ENCODE measurements at regions not wholly inside any gene's neighbourhood (a gene's known extent, or its start where the extent isn't known, plus 50 kb on each side); places are given as distances from the start of the nearest gene placed in this dataset.

- peak; percentile 77 for FAIRE-seq
- no peak for TF ChIP-seq ZNF431 (CRISPR knock-in tag; IDR thresholded peaks at IDR 0.05)
- TF ChIP-seq NFE2 (IDR thresholded peaks at IDR 0.05; ENCODE audit: low read depth), result peak; percentile 50
- TF ChIP-seq CHCHD3 (CRISPR knock-in tag; IDR thresholded peaks at IDR 0.05), result no peak
- no peak for TF ChIP-seq ZNF324 (CRISPR knock-in tag; IDR thresholded peaks at IDR 0.05)
- TF ChIP-seq ZFP30 (CRISPR knock-in tag; IDR thresholded peaks at IDR 0.05; ENCODE audit: borderline replicate concordance), result no peak
- TF ChIP-seq POU5F1 (IDR thresholded peaks at IDR 0.05; ENCODE audit: borderline replicate concordance, low read depth, low read length, partially characterized antibody), result no peak
- no peak for TF ChIP-seq SUPT5H (IDR thresholded peaks at IDR 0.05)
- TF ChIP-seq ARID3B (CRISPR knock-in tag; IDR thresholded peaks at IDR 0.05; ENCODE audit: borderline replicate concordance), result no peak
- no peak for TF ChIP-seq MLLT1 (IDR thresholded peaks at IDR 0.05)
- TF ChIP-seq TAF1 (IDR thresholded peaks at IDR 0.05; ENCODE audit: control insufficient read depth, extremely low read depth, insufficient read depth, low read length, severe bottlenecking), result no peak
- TF ChIP-seq NR2C2 (CRISPR knock-in tag; IDR thresholded peaks at IDR 0.05), result no peak
- TF ChIP-seq NR2C2 (tag; IDR thresholded peaks at IDR 0.05), result peak; percentile 85
- TF ChIP-seq ZKSCAN1 (IDR thresholded peaks at IDR 0.05; ENCODE audit: low read depth, low read length), result no peak
- TF ChIP-seq ZNF277 (CRISPR knock-in tag; IDR thresholded peaks at IDR 0.05; ENCODE audit: borderline replicate concordance), result no peak
- TF ChIP-seq ATF1 (CRISPR knock-in tag; IDR thresholded peaks at IDR 0.05), result no peak
- TF ChIP-seq ATF1 (tag; IDR thresholded peaks at IDR 0.05), result peak; percentile 77
- TF ChIP-seq RAD51 (IDR thresholded peaks at IDR 0.05; ENCODE audit: borderline replicate concordance, low read depth), result peak; percentile 67
These were observed 318.3 kb downstream of the PHKB start for GRCh38 chr16:47779201-47780016.

More at GRCh38 chr16:47779201-47780016, 318.3 kb downstream of the PHKB start:
- no TSS peak for BruUV-seq (replicated peaks)
- no peaks in the 10 kb centered on the region for H3K9me1 ChIP-seq (ENCODE audit: control insufficient read depth, insufficient read depth, low read length)
- DNase-seq (ENCODE audit: extremely low read depth in 1 of 4, low spot score in 3 of 4) (peak in 3 of 4 experiments; percentile 10 to 65 (median 52)), ATAC-seq (peak; percentile 75)
- intact Hi-C loops (cut with micrococcal nuclease), result loop anchor here (10.0 kb wide), 1 partner anchor 55 kb away; no protein-coding TSS in a partner anchor
- peak overlapping the region; percentile 46 for H2AFZ ChIP-seq (ENCODE audit: low read depth, low read length)
- ChIA-PET POLR2A (interaction anchor here (0.6 to 0.9 kb wide), 4 partner anchors 9 to 1309 kb away, joined by 3 read pairs; no protein-coding TSS in a partner anchor), CTCF (ENCODE audit: low intra/inter-chr PET ratio) (interaction anchor here (0.5 kb wide), 1 partner anchor 787 kb away, joined by 5 read pairs; no protein-coding TSS in a partner anchor)
- no peaks in the 10 kb centered on the region for H3K9me3 ChIP-seq (replicated peaks; ENCODE audit: control insufficient read depth, insufficient read depth, low read depth, low read length)
- no peaks in the 10 kb centered on the region for H3K79me2 ChIP-seq (ENCODE audit: control insufficient read depth, insufficient read depth, low read length)
- H4K20me1 ChIP-seq (replicated peaks; ENCODE audit: control insufficient read depth, insufficient read depth, low read length), result no peaks in the 10 kb centered on the region
- H3K9ac ChIP-seq (ENCODE audit: insufficient read depth in 1 of 2, low read depth in 2 of 2, low read length in 2 of 2), result no peak overlapping the region
- in situ Hi-C loops (cut with MboI), result no loop called here
- H3K27ac ChIP-seq (ENCODE audit: extremely low read depth, low read depth, low read length), result peak overlapping the region; percentile 21; the same call in 2 of the 3 replicates
- H3K4me3 ChIP-seq, result peak overlapping the region; percentile 25
- peak overlapping the region; percentile 65 for H3K4me2 ChIP-seq (ENCODE audit: insufficient read depth, low read length)
- WGBS (ENCODE audit: insufficient coverage, low coverage, missing lambda C conversion rate), result 1% methylated on average over 7 of the region's 7 CpGs
- H3K27me3 ChIP-seq (ENCODE audit: control insufficient read depth in 2 of 2, insufficient read depth in 2 of 2, low read length in 2 of 2), result peaks cover 0 to 4% of the 10 kb centered on the region in 2 experiments; a peak in 1 of 5 replicates
- H3K36me3 ChIP-seq (ENCODE audit: control insufficient read depth, insufficient read depth, low read length), result no peaks in the 10 kb centered on the region
- peaks cover 0 to 7% of the 10 kb centered on the region in 2 experiments; a peak in 2 of 5 replicates for H3K4me1 ChIP-seq (replicated peaks in 1 of 2; ENCODE audit: control insufficient read depth in 2 of 2, insufficient read depth in 2 of 2, low read length in 2 of 2)
